Activated CD8-positive, alpha-beta T cell treated with anti-CD3 and anti-CD28 coated beads for 36 hours (primary cell): ENCODE measurements at regions not wholly inside any gene's neighbourhood (a gene's known extent, or its start where the extent isn't known, plus 50 kb on each side); places are given as distances from the start of the nearest gene placed in this dataset.

Source experiments
- ATAC-seq: fragments of 200-7000 bp; cut with Tn5 transposase; one replicate; pipeline ENCODE4 v1.10.0; 2021; ENCODE audit warnings: mild to moderate bottlenecking, moderate library complexity
- CTCF ChIA-PET: fragments of 350-600 bp; sonication (Branson Sonifier 250); formaldehyde crosslinking; loops from one replicate; lab custom pipeline; 2021; ENCODE audit warnings: antibody characterized with exemption; lab: Charles Lee
- POLR2A ChIA-PET: fragments of 350-600 bp; sonication (Branson Sonifier 250); formaldehyde crosslinking; loops from one replicate; lab custom pipeline; 2021; ENCODE audit warnings: antibody characterized with exemption; lab: Charles Lee
- DNase-seq: peaks from one replicate; pipeline ENCODE4 v3.0.0-alpha.2; 2020
- H3K27ac Mint-ChIP-seq: one replicate; pipeline ENCODE4 v1.8.0; 2021; ENCODE audit warnings: mild to moderate bottlenecking, mixed read lengths
- H3K27me3 Mint-ChIP-seq: one replicate; pipeline ENCODE4 v1.8.0; 2021; ENCODE audit warnings: mixed read lengths
- H3K36me3 Mint-ChIP-seq: one replicate; pipeline ENCODE4 v1.8.0; 2021; ENCODE audit warnings: low read depth, mixed read lengths
- H3K4me1 Mint-ChIP-seq: one replicate; pipeline ENCODE4 v1.8.0; 2021; ENCODE audit warnings: low read depth, mixed read lengths
- H3K4me3 Mint-ChIP-seq: one replicate; pipeline ENCODE4 v1.8.0; 2021; ENCODE audit warnings: mild to moderate bottlenecking, moderate library complexity, mixed read lengths
- H3K9me3 Mint-ChIP-seq: one replicate; pipeline ENCODE4 v1.8.0; 2021; ENCODE audit warnings: mixed read lengths
- intact Hi-C: fragments of 100-400 bp; cut with micrococcal nuclease; formaldehyde crosslinking; loops from one replicate; pipeline ENCODE4 v1.10.0; 2022
- TF ChIP-seq, protein P1 (sequence below): fragments of 200-600 bp; IDR thresholded peaks from one replicate; pipeline ENCODE4 v1.8.0; 2022; ENCODE audit warnings: antibody characterized with exemption, mild to moderate bottlenecking

DNA sequence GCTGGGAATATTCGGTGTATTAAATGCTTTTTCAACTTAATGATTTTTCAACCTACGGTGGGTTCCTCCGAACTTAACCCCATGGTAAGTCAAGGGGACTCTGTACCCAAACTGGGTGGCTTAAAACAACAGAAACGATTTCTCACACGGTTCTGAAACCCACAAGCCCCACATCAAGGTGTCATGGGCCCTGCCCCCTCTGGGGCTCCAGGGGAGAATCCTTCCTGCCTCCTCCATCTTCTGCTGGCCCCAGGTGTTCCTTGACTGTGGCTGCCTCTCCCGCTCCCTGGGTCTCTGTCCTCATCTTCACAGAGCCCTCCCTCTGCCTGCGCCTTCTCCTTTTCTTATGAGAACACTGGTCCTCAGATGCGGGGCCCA, 301.3 kb upstream of the SALL3 start:
- Mint-ChIP-seq H3K4me3 (no peak overlapping the region), H3K9me3 (no peaks in the 10 kb centered on the region), H3K4me1 (no peaks in the 10 kb centered on the region), H3K27me3 (no peaks in the 10 kb centered on the region), H3K27ac (no peak overlapping the region), H3K36me3 (no peaks in the 10 kb centered on the region)
- ChIA-PET CTCF (no interaction called here), POLR2A (no interaction called here)
- intact Hi-C loops: no loop called here
- DNase-seq: no peak
- TF ChIP-seq, protein P1, sequence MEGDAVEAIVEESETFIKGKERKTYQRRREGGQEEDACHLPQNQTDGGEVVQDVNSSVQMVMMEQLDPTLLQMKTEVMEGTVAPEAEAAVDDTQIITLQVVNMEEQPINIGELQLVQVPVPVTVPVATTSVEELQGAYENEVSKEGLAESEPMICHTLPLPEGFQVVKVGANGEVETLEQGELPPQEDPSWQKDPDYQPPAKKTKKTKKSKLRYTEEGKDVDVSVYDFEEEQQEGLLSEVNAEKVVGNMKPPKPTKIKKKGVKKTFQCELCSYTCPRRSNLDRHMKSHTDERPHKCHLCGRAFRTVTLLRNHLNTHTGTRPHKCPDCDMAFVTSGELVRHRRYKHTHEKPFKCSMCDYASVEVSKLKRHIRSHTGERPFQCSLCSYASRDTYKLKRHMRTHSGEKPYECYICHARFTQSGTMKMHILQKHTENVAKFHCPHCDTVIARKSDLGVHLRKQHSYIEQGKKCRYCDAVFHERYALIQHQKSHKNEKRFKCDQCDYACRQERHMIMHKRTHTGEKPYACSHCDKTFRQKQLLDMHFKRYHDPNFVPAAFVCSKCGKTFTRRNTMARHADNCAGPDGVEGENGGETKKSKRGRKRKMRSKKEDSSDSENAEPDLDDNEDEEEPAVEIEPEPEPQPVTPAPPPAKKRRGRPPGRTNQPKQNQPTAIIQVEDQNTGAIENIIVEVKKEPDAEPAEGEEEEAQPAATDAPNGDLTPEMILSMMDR: no peak
- ATAC-seq: no peak

DNA sequence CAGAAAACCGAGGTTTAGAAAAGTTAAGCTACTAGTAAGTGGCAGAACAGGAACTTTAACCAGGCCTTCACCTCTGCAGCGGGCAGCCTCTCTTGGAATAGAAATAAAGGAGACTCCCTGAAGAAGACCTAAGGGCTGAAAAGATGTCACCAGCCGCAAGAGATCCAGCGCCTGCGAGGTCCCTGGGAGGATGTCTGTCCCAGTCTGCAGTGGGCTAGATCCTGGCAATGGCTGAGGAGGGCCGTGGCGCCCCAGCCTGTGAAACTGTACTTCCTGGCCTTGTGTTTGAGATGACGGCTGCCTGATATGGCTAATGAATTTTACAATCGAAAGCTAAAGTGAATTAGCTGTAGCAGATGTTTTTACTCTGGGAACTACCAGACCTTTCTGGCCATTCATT, 300.6 kb upstream of the SALL3 start:
- no peaks in the 10 kb centered on the region for H3K36me3 Mint-ChIP-seq
- CTCF ChIA-PET: no interaction called here

DNA sequence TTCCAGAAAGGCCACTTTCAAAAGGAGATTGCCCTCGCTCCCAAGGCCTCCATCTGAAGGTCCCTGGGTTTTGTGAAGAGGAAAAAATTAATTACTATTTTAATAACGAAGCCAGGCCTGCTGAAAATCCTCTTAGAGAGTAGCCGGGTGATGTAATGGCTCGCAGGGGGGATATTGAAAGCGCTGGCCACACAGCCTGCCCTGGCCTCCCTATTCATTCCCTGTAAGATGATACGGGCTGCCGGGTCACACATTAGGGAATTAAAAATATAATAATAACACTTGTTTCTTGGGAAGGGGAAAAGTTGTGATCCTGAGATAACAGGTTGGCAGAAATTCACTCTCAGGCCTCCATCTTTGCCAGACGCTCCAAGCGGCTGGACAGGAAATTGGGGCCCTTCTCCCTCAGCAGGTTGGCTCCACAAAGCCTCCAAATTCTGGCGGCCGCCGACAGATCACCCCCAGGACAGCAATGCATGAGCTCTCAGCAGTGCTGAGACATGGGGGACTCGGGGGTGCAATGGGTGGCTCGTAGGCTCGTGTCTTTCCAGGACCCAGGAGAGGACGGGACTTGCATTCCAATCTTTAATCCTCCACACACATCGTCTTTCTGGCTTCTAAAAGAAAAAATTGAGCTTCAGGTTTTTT, 299.9 kb upstream of the SALL3 start:
- ChIA-PET CTCF (no interaction called here), POLR2A (no interaction called here)
- H3K27me3 Mint-ChIP-seq: no peaks in the 10 kb centered on the region
- DNase-seq (no peak), ATAC-seq (no peak)
- no peaks in the 10 kb centered on the region for H3K4me1 Mint-ChIP-seq
- TF ChIP-seq, protein P1: no peak
- intact Hi-C loops: no loop called here
- no peak overlapping the region for H3K4me3 Mint-ChIP-seq
- no peaks in the 10 kb centered on the region for H3K36me3 Mint-ChIP-seq
- no peak overlapping the region for H3K27ac Mint-ChIP-seq
- no peaks in the 10 kb centered on the region for H3K9me3 Mint-ChIP-seq

More for the DNA sequence above, 300.6 kb upstream of the SALL3 start:
- no peaks in the 10 kb centered on the region for H3K9me3 Mint-ChIP-seq
- no peaks in the 10 kb centered on the region for H3K27me3 Mint-ChIP-seq
- H3K4me3 Mint-ChIP-seq: no peak overlapping the region
- intact Hi-C loops: no loop called here
- POLR2A ChIA-PET: no interaction called here
- no peak overlapping the region for H3K27ac Mint-ChIP-seq
- no peak for DNase-seq
- no peak for ATAC-seq
- H3K4me1 Mint-ChIP-seq: no peaks in the 10 kb centered on the region
- TF ChIP-seq, protein P1: no peak

DNA sequence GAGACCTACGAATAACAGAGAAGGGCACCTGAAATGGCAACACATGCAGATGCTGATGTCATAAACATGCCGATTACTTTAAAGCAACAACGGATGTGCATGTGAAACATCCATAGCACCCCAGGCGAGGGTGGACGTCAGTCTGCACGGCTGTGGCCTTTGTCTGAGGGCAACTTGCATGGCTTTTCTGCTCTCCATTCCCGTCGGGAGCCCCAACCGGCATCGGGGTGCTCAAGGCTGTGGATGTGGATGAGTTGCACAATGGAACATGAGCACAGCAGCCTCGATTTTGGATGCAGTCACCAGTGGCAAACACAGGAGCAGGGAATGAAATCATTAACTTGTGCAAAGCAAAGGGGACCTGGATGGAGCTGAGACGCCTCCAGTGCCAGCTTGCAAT, 298.2 kb upstream of the SALL3 start:
- no peaks in the 10 kb centered on the region for H3K4me1 Mint-ChIP-seq
- intact Hi-C loops: no loop called here
- TF ChIP-seq, protein P1: no peak
- no peaks in the 10 kb centered on the region for H3K27me3 Mint-ChIP-seq
- H3K9me3 Mint-ChIP-seq: no peaks in the 10 kb centered on the region
- H3K27ac Mint-ChIP-seq: no peak overlapping the region
- CTCF ChIA-PET: no interaction called here
- no peak overlapping the region for H3K4me3 Mint-ChIP-seq
- DNase-seq: no peak
- no peak for ATAC-seq
- POLR2A ChIA-PET: no interaction called here
- no peaks in the 10 kb centered on the region for H3K36me3 Mint-ChIP-seq

DNA sequence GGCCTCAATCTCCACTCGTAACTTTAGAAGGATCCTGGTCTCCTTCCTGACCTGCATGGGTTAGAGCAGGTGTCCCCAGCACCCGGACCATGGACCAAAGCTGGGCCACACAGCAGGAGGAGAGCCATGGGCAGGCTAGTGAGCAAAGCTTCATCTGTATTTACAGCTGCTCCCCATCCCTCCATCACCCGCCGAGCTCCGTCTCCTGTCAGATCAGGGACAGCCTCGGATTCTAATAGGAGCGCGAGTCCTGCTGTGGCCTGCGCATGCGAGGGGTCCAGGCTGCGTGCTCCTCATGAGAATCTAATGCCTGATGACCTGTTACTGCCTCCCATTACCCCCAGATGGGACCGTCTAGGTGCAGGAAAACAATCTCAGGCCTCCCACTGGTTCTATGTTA, 297.7 kb upstream of the SALL3 start:
- POLR2A ChIA-PET: no interaction called here
- TF ChIP-seq, protein P1: no peak
- no peaks in the 10 kb centered on the region for H3K4me1 Mint-ChIP-seq
- H3K27me3 Mint-ChIP-seq: no peaks in the 10 kb centered on the region
- intact Hi-C loops: no loop called here
- H3K27ac Mint-ChIP-seq: no peak overlapping the region
- ATAC-seq (no peak), DNase-seq (no peak)
- CTCF ChIA-PET: no interaction called here
- H3K9me3 Mint-ChIP-seq: no peaks in the 10 kb centered on the region
- no peak overlapping the region for H3K4me3 Mint-ChIP-seq
- no peaks in the 10 kb centered on the region for H3K36me3 Mint-ChIP-seq
